SH-SY5Y (cell line): ENCODE measurements at regions not wholly inside any gene's neighbourhood (a gene's known extent, or its start where the extent isn't known, plus 50 kb on each side); places are given as distances from the start of the nearest gene placed in this dataset.

Source experiments
- GATA2 ChIP-seq: IDR thresholded peaks from 2 replicates; pipeline ENCODE4 v1.6.1; 2011; ENCODE audit warnings: mild to moderate bottlenecking, low read depth, low read length
- GATA3 ChIP-seq: IDR thresholded peaks from 2 replicates; pipeline ENCODE4 v1.6.1; 2011; ENCODE audit warnings: low read depth, mild to moderate bottlenecking, low read length, moderate library complexity

GRCh38 chr5:144009116-144009515 lies 161.3 kb downstream of the YIPF5 start:
- no peak for TF ChIP-seq GATA3
- TF ChIP-seq GATA2 = no peak
